HL-60 (cell line): ENCODE measurements at regions not wholly inside any gene's neighbourhood (a gene's known extent, or its start where the extent isn't known, plus 50 kb on each side); places are given as distances from the start of the nearest gene placed in this dataset.

Source experiments
- DNase-seq, 2 experiments: peaks; one replicate each; pipeline ENCODE4 v3.0.0-alpha.2; 2010 to 2020; ENCODE audit warnings: low read depth in 1 of 2, low spot score in 1 of 2
- H3K27ac ChIP-seq: fragments of 250-450 bp; sonication (Bioruptor Pico); replicated peaks from 2 replicates; pipeline ENCODE4 v1.5.1; 2020; ENCODE audit warnings: mild to moderate bottlenecking, moderate library complexity
- H3K27me3 ChIP-seq: fragments of 250-450 bp; sonication (Bioruptor Pico); 2 replicates; pipeline ENCODE4 v1.5.1; 2021; ENCODE audit warnings: mild to moderate bottlenecking, moderate library complexity; ENCODE audit not compliant: insufficient read depth, poor library complexity, severe bottlenecking
- H3K4me3 ChIP-seq: replicated peaks from 2 replicates; pipeline ENCODE4 v1.5.1; 2011; ENCODE audit warnings: mild to moderate bottlenecking, control low read depth, low read length; ENCODE audit not compliant: insufficient read depth
- GABPA ChIP-seq: IDR thresholded peaks from 2 replicates; pipeline ENCODE4 v1.6.1; 2012; ENCODE audit warnings: low read depth
- POLR2AphosphoS5 ChIP-seq: IDR thresholded peaks from 2 replicates; pipeline ENCODE4 v1.6.1; 2012; ENCODE audit warnings: low read depth
- SPI1 ChIP-seq: IDR thresholded peaks from 2 replicates; pipeline ENCODE4 v1.6.1; 2012; ENCODE audit warnings: low read depth, mild to moderate bottlenecking, borderline replicate concordance
- TF ChIP-seq, protein P1 (sequence below): IDR thresholded peaks from 2 replicates; pipeline ENCODE4 v1.6.1; 2012; ENCODE audit warnings: low read depth; ENCODE audit not compliant: insufficient replicate concordance
- TF ChIP-seq, protein P2 (sequence below): IDR thresholded peaks from one replicate; pipeline ENCODE4 v1.5.1; 2011; ENCODE audit warnings: low read length, control low read depth, inconsistent platforms; ENCODE audit not compliant: insufficient read depth

DNA sequence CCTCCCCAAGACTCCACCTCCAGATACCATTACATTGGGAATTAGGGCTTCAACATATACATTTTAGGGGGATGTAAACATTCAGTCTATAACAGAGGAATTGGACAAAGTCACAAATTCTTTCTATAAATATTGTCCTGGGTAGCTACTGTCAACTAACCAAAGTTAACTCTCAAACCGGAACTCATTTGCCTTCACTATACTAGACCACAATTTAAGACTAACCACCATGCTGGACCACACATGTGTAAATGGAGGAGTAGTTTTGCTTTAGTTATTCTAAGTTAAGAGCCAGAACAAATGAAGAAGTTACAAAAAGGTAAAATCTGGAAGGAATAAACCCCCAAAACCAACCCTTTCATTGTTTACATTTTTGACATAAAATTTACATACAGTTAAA, 222.8 kb downstream of the NDFIP2 start:
- H3K27ac ChIP-seq, result no peak overlapping the region
- no peaks in the 10 kb centered on the region for H3K27me3 ChIP-seq
- TF ChIP-seq POLR2AphosphoS5 (no peak), GABPA (no peak), SPI1 (no peak)
- TF ChIP-seq, protein P1, sequence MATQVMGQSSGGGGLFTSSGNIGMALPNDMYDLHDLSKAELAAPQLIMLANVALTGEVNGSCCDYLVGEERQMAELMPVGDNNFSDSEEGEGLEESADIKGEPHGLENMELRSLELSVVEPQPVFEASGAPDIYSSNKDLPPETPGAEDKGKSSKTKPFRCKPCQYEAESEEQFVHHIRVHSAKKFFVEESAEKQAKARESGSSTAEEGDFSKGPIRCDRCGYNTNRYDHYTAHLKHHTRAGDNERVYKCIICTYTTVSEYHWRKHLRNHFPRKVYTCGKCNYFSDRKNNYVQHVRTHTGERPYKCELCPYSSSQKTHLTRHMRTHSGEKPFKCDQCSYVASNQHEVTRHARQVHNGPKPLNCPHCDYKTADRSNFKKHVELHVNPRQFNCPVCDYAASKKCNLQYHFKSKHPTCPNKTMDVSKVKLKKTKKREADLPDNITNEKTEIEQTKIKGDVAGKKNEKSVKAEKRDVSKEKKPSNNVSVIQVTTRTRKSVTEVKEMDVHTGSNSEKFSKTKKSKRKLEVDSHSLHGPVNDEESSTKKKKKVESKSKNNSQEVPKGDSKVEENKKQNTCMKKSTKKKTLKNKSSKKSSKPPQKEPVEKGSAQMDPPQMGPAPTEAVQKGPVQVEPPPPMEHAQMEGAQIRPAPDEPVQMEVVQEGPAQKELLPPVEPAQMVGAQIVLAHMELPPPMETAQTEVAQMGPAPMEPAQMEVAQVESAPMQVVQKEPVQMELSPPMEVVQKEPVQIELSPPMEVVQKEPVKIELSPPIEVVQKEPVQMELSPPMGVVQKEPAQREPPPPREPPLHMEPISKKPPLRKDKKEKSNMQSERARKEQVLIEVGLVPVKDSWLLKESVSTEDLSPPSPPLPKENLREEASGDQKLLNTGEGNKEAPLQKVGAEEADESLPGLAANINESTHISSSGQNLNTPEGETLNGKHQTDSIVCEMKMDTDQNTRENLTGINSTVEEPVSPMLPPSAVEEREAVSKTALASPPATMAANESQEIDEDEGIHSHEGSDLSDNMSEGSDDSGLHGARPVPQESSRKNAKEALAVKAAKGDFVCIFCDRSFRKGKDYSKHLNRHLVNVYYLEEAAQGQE, result no peak
- TF ChIP-seq, protein P2, sequence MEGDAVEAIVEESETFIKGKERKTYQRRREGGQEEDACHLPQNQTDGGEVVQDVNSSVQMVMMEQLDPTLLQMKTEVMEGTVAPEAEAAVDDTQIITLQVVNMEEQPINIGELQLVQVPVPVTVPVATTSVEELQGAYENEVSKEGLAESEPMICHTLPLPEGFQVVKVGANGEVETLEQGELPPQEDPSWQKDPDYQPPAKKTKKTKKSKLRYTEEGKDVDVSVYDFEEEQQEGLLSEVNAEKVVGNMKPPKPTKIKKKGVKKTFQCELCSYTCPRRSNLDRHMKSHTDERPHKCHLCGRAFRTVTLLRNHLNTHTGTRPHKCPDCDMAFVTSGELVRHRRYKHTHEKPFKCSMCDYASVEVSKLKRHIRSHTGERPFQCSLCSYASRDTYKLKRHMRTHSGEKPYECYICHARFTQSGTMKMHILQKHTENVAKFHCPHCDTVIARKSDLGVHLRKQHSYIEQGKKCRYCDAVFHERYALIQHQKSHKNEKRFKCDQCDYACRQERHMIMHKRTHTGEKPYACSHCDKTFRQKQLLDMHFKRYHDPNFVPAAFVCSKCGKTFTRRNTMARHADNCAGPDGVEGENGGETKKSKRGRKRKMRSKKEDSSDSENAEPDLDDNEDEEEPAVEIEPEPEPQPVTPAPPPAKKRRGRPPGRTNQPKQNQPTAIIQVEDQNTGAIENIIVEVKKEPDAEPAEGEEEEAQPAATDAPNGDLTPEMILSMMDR, result no peak
- no peak for DNase-seq
- no peak overlapping the region for H3K4me3 ChIP-seq

DNA sequence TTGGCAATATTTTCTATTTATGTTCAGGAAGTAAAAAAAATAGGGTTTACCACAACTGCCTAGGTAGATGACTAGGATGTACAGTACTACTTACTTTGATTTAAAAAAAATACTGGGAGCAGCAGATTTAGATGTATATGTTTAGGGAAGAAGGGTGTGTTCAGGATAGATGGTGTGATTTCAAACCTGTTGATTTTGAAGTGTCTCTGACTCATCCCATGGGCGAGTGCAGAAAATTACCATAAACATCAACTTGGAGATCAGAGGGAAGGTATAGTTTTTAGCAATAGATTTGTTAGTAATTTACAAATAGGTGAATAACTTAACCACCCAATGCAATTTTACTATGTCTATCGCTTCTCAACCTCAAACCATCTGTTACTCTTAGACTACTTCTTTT, 214.8 kb downstream of the NDFIP2 start:
- H3K27me3 ChIP-seq, result no peaks in the 10 kb centered on the region
- H3K27ac ChIP-seq, result no peak overlapping the region
- DNase-seq, result no peak
- TF ChIP-seq POLR2AphosphoS5, result no peak
- TF ChIP-seq, protein P1, result no peak
- no peak for TF ChIP-seq SPI1
- TF ChIP-seq, protein P2, result no peak
- no peak for TF ChIP-seq GABPA
- H3K4me3 ChIP-seq, result no peak overlapping the region

DNA sequence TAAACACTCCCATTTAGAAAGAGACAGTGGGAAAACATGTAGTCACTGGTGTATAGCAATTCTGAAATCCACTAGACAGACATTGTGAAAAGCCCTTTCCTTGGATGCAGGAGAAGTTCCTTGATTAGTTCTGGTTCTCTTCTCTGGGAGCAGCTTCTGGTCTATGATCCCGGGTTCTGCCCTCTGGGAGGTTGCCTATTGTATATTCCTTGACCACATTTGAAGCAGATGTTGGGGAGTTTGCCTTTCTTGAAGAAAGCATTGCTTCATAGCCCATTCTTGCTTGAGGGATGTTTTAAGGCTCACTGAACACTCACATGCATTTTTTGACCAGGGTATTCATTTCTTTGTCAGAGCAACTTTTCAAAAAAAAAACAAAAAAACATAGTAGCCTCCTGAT, 211.9 kb downstream of the NDFIP2 start:
- TF ChIP-seq POLR2AphosphoS5 (no peak), SPI1 (no peak), GABPA (no peak)
- TF ChIP-seq, protein P1, result no peak
- TF ChIP-seq, protein P2, result no peak
- DNase-seq, result no peak
- Histone ChIP-seq H3K4me3 (no peak overlapping the region), H3K27me3 (no peaks in the 10 kb centered on the region), H3K27ac (no peak overlapping the region)
